ENCODE measurements at regions not wholly inside any gene's neighbourhood (a gene's known extent, or its start where the extent isn't known, plus 50 kb on each side); places are given as distances from the start of the nearest gene placed in this dataset.

DNA sequence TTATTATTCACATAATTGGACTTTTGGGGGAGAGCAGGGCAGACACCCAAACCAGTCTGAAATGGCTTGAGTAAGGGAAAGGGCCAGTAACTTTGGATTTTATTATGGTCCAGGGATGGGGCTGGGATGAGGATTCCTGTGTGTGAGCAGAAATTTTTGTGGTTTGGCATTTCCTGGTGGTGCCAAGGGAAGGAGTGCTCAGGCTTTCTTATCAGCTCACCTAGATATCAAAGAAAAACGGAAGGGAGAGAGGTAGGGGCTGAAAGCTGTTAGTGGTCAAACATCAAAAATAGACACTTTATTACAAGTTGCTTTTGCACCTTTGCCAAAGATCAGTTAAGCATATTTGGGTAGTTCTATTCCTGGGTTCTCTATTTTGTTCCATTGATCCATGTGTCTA is 128.5 kb upstream of the DIPK2B start:
- intact Hi-C loops (cut with micrococcal nuclease) = no loop called here
- POLR2A ChIA-PET = interaction anchor here (0.6 kb wide), 1 partner anchor 1371 kb away, joined by 3 read pairs; no protein-coding TSS in a partner anchor
- 0% methylated on average over 1 of the region's 1 CpG for WGBS (ENCODE audit: insufficient coverage, low coverage, missing lambda C conversion rate)

More for the DNA sequence above, 128.5 kb upstream of the DIPK2B start:
- Histone ChIP-seq H3K9me3 (replicated peaks; ENCODE audit: control insufficient read depth, insufficient read depth, low read depth, low read length) (no peaks in the 10 kb centered on the region), H3K4me3 (no peak overlapping the region), H3K9me1 (ENCODE audit: control insufficient read depth, insufficient read depth, low read length) (no peaks in the 10 kb centered on the region), H3K36me3 (ENCODE audit: control insufficient read depth, insufficient read depth, low read length) (no peaks in the 10 kb centered on the region), H3K27me3 (ENCODE audit: control insufficient read depth in 2 of 2, insufficient read depth in 2 of 2, low read length in 2 of 2) (no peaks in the 10 kb centered on the region), H3K9ac (ENCODE audit: insufficient read depth in 1 of 2, low read depth in 2 of 2, low read length in 2 of 2) (no peak overlapping the region), H2AFZ (ENCODE audit: low read depth, low read length) (no peak overlapping the region), H3K4me1 (replicated peaks in 1 of 2; ENCODE audit: control insufficient read depth in 2 of 2, insufficient read depth in 2 of 2, low read length in 2 of 2) (no peaks in the 10 kb centered on the region), H4K20me1 (replicated peaks; ENCODE audit: control insufficient read depth, insufficient read depth, low read length) (no peaks in the 10 kb centered on the region), H3K27ac (ENCODE audit: extremely low read depth, low read depth, low read length) (no peak overlapping the region), H3K4me2 (ENCODE audit: insufficient read depth, low read length) (no peak overlapping the region), H3K79me2 (ENCODE audit: control insufficient read depth, insufficient read depth, low read length) (no peaks in the 10 kb centered on the region)
- FAIRE-seq = no peak
- no peak for ATAC-seq
- in situ Hi-C loops (cut with MboI) = no loop called here
- TF ChIP-seq ZNF184 (CRISPR knock-in tag; IDR thresholded peaks at IDR 0.05) (no peak), SP1 (CRISPR knock-in tag; IDR thresholded peaks at IDR 0.05) (no peak), SMARCB1 (IDR thresholded peaks at IDR 0.05; ENCODE audit: insufficient read length, low read depth) (no peak), MCM2 (IDR thresholded peaks at IDR 0.05; ENCODE audit: low read depth) (no peak), ERF (CRISPR knock-in tag; IDR thresholded peaks at IDR 0.05) (no peak), NFRKB (IDR thresholded peaks at IDR 0.05; ENCODE audit: low read depth) (no peak), ESRRB (CRISPR knock-in tag; IDR thresholded peaks at IDR 0.05; ENCODE audit: borderline replicate concordance) (no peak), KLF1 (tag; IDR thresholded peaks at IDR 0.05) (no peak), ETV1 (tag; conservative IDR thresholded peaks at IDR 0.05; ENCODE audit: low read depth) (no peak), NFATC3 (IDR thresholded peaks at IDR 0.05) (no peak), CHD2 (IDR thresholded peaks at IDR 0.05; ENCODE audit: low read depth, low read length) (no peak), TAF9B (IDR thresholded peaks at IDR 0.05; ENCODE audit: partially characterized antibody) (no peak), XRCC4 (IDR thresholded peaks at IDR 0.05; ENCODE audit: extremely low read depth, insufficient read depth, insufficient read length) (no peak)
- TF ChIP-seq, protein P1, sequence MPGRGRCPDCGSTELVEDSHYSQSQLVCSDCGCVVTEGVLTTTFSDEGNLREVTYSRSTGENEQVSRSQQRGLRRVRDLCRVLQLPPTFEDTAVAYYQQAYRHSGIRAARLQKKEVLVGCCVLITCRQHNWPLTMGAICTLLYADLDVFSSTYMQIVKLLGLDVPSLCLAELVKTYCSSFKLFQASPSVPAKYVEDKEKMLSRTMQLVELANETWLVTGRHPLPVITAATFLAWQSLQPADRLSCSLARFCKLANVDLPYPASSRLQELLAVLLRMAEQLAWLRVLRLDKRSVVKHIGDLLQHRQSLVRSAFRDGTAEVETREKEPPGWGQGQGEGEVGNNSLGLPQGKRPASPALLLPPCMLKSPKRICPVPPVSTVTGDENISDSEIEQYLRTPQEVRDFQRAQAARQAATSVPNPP (IDR thresholded peaks at IDR 0.05; ENCODE audit: borderline replicate concordance, insufficient read depth, insufficient read length) = no peak
- TF ChIP-seq, protein P2, sequence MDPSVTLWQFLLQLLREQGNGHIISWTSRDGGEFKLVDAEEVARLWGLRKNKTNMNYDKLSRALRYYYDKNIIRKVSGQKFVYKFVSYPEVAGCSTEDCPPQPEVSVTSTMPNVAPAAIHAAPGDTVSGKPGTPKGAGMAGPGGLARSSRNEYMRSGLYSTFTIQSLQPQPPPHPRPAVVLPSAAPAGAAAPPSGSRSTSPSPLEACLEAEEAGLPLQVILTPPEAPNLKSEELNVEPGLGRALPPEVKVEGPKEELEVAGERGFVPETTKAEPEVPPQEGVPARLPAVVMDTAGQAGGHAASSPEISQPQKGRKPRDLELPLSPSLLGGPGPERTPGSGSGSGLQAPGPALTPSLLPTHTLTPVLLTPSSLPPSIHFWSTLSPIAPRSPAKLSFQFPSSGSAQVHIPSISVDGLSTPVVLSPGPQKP (CRISPR knock-in tag; IDR thresholded peaks at IDR 0.05) = no peak
- TF ChIP-seq, protein P3, sequence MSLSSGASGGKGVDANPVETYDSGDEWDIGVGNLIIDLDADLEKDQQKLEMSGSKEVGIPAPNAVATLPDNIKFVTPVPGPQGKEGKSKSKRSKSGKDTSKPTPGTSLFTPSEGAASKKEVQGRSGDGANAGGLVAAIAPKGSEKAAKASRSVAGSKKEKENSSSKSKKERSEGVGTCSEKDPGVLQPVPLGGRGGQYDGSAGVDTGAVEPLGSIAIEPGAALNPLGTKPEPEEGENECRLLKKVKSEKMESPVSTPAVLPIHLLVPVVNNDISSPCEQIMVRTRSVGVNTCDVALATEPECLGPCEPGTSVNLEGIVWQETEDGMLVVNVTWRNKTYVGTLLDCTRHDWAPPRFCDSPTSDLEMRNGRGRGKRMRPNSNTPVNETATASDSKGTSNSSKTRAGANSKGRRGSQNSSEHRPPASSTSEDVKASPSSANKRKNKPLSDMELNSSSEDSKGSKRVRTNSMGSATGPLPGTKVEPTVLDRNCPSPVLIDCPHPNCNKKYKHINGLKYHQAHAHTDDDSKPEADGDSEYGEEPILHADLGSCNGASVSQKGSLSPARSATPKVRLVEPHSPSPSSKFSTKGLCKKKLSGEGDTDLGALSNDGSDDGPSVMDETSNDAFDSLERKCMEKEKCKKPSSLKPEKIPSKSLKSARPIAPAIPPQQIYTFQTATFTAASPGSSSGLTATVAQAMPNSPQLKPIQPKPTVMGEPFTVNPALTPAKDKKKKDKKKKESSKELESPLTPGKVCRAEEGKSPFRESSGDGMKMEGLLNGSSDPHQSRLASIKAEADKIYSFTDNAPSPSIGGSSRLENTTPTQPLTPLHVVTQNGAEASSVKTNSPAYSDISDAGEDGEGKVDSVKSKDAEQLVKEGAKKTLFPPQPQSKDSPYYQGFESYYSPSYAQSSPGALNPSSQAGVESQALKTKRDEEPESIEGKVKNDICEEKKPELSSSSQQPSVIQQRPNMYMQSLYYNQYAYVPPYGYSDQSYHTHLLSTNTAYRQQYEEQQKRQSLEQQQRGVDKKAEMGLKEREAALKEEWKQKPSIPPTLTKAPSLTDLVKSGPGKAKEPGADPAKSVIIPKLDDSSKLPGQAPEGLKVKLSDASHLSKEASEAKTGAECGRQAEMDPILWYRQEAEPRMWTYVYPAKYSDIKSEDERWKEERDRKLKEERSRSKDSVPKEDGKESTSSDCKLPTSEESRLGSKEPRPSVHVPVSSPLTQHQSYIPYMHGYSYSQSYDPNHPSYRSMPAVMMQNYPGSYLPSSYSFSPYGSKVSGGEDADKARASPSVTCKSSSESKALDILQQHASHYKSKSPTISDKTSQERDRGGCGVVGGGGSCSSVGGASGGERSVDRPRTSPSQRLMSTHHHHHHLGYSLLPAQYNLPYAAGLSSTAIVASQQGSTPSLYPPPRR (CRISPR knock-in tag; IDR thresholded peaks at IDR 0.05; ENCODE audit: borderline replicate concordance) = no peak
- TF ChIP-seq, protein P4, sequence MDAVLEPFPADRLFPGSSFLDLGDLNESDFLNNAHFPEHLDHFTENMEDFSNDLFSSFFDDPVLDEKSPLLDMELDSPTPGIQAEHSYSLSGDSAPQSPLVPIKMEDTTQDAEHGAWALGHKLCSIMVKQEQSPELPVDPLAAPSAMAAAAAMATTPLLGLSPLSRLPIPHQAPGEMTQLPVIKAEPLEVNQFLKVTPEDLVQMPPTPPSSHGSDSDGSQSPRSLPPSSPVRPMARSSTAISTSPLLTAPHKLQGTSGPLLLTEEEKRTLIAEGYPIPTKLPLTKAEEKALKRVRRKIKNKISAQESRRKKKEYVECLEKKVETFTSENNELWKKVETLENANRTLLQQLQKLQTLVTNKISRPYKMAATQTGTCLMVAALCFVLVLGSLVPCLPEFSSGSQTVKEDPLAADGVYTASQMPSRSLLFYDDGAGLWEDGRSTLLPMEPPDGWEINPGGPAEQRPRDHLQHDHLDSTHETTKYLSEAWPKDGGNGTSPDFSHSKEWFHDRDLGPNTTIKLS (IDR thresholded peaks at IDR 0.05; ENCODE audit: borderline replicate concordance, low read depth) = no peak
- CTCF ChIA-PET (ENCODE audit: low intra/inter-chr PET ratio) = no interaction called here
- no peak for DNase-seq (ENCODE audit: extremely low read depth in 1 of 4, low spot score in 3 of 4)
- BruUV-seq (replicated peaks) = no TSS peak
